Fibroblast of pulmonary artery (primary cell): ENCODE measurements at regions not wholly inside any gene's neighbourhood (a gene's known extent, or its start where the extent isn't known, plus 50 kb on each side); places are given as distances from the start of the nearest gene placed in this dataset.

ENCODE experiments used
- DNase-seq: peaks from one replicate; pipeline ENCODE4 v3.0.0-alpha.2; 2010; ENCODE audit warnings: low read depth
- H3K4me3 ChIP-seq: replicated peaks from 2 replicates; pipeline ENCODE4 v1.5.1; 2011; ENCODE audit warnings: low read depth, mild to moderate bottlenecking, control low read depth, low read length, moderate library complexity
- CTCF ChIP-seq: IDR thresholded peaks from 2 replicates; pipeline ENCODE4 v1.5.1; 2011; ENCODE audit warnings: mild to moderate bottlenecking, control low read depth, low read length, inconsistent platforms; ENCODE audit errors: missing control alignments

- no peak overlapping the region for H3K4me3 ChIP-seq
- TF ChIP-seq CTCF: no peak
- DNase-seq: no peak
These were observed 119.7 kb downstream of the MACROH2A1 start for GRCh38 chr5:135279328-135279727.

GRCh38 chr5:135276151-135276550 is 122.9 kb downstream of the MACROH2A1 start:
- no peak overlapping the region for H3K4me3 ChIP-seq
- no peak for TF ChIP-seq CTCF
- no peak for DNase-seq

GRCh38 chr5:135273212-135273611 is 125.8 kb downstream of the MACROH2A1 start:
- no peak for TF ChIP-seq CTCF

GRCh38 chr5:135272311-135272805 is 126.7 kb downstream of the MACROH2A1 start:
- no peak overlapping the region for H3K4me3 ChIP-seq
- DNase-seq: no peak
- TF ChIP-seq CTCF: no peak

More at GRCh38 chr5:135273212-135273611, 125.8 kb downstream of the MACROH2A1 start:
- no peak overlapping the region for H3K4me3 ChIP-seq
- DNase-seq: no peak

GRCh38 chr5:135271533-135272310 is 127.3 kb downstream of the MACROH2A1 start:
- no peak for TF ChIP-seq CTCF
- no peak overlapping the region for H3K4me3 ChIP-seq
- DNase-seq: peak; percentile 16

- no peak for TF ChIP-seq CTCF
- peak; percentile 11 for DNase-seq
- no peak overlapping the region for H3K4me3 ChIP-seq
These were observed 129.1 kb downstream of the MACROH2A1 start for GRCh38 chr5:135269931-135270421.
